HG03095 (cell line): ENCODE measurements at regions not wholly inside any gene's neighbourhood (a gene's known extent, or its start where the extent isn't known, plus 50 kb on each side); places are given as distances from the start of the nearest gene placed in this dataset.
A peak's percentile ranks its signal among the peaks of the same experiment; 100 is the strongest.
"Not testable (repeated sequence)": the region's sequence is repeated elsewhere in the genome, so short reads cannot be mapped to it uniquely, and the experiment has no call there.

Experiments used
- ATAC-seq: cut with Tn5 transposase; IDR thresholded peaks from one replicate; pipeline ENCODE4 v1.9.1; 2021; ENCODE audit warnings: moderate library complexity; ENCODE audit not compliant: unreplicated experiment

DNA sequence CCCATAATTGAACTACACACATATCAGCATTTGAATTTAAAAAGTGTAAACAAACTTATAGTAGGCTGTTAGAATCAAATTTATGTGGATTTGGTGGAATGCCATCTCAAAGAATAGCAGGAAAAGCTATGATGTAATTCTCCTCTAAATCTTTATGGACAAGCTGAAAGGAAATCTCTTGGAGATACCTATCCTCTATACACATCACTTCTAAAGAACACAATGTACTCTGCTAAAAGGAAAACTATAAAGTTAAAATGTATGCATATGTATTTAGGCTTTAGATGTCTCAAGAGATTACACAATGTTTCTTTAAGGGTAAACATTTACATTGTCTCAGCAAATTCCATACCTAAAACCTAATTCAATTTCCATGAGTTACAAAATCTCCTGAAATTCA lies 323.3 kb downstream of the CRPPA start:
- no peak for ATAC-seq

DNA sequence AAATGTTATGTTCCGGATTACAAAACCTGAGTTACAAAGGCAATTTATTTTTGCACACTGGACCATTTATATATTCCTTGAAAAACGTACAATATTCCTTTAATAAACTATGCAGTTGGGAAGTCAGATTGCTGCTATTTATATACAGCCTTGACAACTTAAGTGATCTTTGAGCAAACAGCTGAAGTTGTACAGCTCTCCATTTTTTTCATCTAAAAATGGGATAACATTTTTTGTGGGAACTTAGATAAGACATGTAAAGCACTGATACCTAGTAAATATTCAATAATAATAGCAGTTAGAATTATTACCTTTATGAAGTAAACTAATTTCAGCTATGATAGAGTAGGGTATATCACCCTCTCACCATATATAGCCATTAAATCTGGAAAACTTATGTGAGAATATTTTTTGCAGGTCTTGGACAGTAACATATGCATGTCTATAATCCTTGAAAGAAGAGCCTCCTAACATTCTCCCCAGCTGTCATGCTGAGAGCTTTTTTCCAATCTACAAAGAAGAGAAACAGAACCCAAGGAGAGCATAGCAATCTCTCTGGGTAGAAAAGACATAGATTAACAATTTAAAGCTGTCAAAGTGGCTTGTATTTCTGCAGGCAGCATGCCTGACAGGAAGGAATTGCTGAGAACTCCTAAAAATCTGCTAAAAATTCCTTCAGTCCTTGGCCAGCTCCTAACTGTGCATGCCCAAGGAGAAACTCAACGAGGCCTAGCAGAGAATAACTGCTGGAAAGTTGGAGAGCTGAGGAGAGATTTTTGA lies 326.0 kb downstream of the CRPPA start:
- ATAC-seq: no peak

DNA sequence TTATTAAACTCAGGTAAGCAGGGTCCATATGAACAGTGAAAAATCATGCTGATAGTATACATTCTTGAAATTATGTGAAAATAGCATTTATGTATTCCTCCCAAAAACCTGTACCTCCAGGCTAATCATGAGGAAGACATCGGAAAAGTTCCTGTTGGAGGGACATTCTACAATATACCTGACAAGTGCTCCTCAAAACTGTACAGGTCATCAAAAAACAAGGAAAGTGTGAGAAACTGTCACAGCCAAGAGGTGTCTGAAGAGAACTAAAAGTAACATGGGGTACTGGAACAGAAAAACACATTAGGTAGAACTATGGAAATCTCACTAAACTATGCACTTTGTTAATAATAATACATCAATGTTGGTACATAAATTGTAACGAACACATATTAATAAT lies 326.7 kb downstream of the CRPPA start:
- ATAC-seq: no peak

DNA sequence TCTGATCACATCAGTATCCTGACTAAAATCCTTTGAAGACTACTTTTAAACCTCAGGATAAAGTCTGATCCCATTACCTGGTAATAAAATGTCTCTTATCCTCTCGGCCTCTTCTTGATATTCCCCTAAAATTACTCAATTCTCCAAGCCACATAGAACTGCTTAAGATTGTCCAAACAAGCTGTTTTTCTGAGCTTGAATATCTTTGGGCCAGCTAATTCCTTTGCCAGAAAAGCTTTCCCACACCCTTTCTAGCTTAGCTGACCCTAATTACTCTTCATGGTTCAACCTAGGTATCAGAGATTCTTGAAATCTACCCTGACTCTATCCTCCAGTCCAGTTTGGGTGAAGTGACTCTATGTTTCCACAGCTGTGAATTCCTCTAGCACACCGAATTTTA lies 328.6 kb downstream of the CRPPA start:
- no peak for ATAC-seq

DNA sequence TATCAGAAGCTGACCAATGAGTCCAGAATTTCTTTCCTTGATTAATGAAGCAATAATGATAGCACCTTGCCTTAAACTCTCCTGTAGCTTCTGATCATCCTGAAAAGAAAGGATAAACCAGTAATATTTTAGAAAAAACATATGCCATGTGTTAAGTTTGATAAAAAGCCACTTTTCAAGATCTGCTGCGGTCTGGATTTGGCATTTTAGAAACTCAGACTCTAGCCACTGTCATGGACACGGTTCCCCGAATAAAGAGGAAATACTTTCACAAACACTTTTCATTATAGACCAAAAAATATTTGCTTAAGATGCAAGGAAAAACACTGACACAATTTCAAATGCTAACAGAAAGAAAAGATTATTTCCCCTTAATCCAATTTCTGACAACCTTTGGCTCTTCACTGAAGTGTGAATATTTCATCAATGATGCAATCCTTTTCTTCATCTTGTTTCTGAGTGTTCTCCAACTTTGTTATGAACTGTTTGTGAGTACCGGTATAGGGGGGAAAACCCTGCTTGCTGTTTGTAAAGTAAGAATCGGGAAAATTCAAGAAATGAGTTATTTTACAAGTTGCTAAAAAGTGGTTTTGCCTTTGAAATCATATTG lies 329.5 kb downstream of the CRPPA start:
- no peak for ATAC-seq

DNA sequence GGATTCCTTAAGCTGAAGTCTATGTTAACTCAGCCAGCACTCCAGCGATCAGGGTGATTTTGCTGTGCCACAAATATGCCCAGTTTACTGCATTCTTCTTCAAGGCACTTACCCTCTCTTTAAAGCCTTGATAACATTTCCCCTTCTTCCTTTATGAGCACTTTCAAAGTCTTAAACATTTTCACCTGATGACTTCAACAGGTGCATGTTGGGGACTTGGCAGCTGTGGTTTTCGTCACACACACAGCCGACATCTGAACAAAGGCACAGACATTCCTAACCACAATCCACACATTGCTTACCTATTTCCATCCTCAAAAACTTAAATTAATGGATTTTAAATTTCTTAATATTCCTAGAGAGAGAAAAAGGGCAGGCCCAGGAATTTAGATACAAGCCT lies 331.5 kb downstream of the CRPPA start:
- no peak for ATAC-seq

DNA sequence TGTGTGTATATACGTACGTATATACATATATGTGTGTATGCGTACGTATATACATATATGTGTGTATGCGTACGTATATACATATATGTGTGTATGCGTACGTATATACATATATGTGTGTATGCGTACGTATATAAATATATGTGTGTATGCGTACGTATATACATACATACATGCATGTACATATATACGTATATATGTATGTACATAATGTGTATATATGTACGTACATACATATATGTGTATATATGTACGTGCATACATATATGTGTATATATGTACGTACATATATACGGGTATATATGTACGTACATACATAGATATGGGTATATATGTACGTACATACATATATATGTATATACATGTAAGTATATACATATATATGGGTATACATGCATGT lies 332.1 kb downstream of the CRPPA start:
- no peak for ATAC-seq

DNA sequence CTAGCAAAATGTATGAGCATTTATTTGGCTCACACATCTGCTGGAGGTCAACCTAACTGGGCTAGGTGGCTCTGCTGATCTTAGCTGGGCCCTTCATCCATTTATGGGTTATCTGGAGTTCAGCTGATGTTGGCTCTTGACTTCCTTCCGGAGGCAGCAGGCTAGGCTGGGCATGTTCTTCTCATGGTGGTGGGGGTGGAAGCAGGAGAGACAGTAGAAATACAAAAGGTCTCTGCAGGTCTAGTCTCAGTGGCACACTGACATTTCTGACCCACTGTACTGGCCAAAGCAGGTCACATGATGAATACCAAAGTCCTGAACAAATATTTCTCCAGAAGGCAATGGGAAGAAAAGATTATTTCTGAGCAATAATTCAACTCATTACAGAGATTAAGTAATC lies 334.6 kb downstream of the CRPPA start:
- ATAC-seq: no peak

DNA sequence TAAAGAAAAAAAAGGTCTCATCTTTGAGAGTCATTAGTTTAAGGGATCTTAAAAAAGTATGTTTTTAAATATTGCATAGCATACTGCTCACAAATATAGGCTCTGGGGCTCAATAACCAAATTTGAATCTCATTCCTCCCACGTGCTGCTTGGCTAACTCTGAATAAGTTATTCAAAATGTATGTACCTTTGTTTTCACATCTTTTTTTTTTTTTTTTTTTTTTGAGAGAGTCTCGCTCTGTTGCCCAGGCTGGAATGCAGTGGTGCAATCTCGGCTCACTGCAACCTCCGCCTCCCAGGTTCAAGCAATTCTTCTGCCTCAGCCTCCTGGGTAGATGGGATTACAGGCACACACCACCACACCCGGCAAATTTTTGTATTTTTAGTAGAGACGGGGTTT lies 335.6 kb downstream of the CRPPA start:
- ATAC-seq: not testable (repeated sequence)

DNA sequence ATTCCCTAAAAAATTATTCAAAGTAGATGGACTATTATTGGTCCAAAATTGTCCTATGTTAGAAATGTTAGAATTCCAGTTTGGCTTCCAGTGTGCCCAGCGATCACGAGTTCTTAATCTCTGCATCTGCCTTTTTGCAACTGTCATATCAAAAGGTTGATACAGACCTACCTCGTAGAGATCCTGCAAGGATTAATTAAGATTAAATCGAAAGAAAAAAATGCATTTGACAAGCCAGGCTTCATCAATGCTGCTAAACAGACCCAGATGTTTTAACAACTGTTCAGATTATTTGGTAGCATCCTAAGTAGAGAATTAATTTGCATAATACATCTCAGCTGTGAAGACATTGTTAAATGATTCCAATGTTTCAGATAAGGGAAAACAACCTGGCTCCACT lies 336.5 kb downstream of the CRPPA start:
- ATAC-seq: no peak

DNA sequence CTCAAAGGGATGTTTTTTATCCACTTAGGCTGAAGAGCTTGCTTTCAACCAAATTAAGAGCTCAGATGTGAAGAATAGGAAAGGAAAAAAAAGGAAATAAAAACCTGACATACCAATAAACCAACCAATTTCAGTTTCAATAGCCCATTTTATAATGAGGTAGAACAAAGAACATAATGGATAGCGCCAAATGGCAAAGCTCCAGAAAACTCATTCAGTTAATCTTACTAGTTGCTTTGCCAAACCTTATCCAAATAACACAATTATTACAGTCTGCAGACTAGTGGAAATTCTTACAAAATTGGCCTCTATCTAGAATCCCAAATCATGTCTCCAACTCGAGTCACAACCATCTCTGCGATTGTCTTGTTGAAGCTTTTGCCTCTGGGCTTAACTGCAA lies 337.0 kb downstream of the CRPPA start:
- ATAC-seq: no peak

DNA sequence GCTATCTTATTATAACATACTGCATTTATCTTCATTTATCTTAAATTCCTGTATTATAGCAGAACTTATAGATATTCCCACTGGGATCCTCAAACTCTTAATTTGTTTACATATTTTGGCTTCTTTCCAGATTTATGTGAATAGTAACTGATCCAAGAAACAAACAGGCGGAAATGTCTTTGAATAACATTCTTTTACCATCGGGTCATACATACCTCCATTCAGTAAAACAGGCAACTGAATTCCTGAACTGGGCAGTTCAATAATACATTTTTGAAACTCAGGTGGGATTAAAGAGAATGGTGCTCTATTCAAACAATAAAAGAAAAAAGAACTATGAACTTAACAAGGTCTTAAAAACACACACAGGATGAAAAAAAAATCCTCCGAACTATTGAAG lies 337.4 kb downstream of the CRPPA start:
- ATAC-seq: no peak

DNA sequence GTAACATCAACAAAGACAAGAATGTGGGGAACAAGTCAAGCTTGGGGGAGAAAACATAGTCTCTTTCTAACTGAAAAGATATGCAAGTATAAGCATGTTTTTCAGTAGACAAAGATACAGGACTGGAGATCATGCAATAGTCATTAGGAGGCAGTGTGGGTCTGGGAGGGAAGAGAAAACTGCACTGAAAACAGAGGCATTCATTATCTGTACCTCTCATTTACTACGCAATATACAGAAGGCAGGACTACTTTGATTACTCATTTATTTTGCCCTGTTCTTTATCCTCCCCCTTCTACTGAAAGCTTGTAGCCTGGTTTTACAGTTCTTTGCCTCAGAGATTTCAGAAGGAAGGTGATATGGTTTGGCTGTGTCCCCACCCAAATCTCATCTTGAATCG lies 341.2 kb downstream of the CRPPA start:
- ATAC-seq: no peak

DNA sequence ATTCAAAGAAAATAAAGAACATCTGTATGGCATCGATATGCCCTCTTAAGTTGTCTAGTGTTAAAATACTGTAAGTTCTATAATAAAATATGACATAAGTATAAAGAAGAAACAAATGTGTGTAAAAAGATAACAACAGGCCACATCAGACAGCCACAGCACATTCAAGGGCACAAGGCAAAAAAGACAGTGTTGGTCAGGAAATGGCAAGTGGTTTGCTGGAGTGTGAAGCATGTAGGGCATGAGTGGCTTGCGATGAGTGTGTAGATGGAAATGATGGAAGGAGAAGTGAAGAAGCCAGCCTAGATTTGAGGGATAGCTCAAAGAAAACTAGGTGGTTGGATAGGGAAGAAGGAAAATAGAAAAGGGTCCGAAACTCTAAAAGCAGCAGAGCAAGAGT lies 341.6 kb downstream of the CRPPA start:
- ATAC-seq: no peak

DNA sequence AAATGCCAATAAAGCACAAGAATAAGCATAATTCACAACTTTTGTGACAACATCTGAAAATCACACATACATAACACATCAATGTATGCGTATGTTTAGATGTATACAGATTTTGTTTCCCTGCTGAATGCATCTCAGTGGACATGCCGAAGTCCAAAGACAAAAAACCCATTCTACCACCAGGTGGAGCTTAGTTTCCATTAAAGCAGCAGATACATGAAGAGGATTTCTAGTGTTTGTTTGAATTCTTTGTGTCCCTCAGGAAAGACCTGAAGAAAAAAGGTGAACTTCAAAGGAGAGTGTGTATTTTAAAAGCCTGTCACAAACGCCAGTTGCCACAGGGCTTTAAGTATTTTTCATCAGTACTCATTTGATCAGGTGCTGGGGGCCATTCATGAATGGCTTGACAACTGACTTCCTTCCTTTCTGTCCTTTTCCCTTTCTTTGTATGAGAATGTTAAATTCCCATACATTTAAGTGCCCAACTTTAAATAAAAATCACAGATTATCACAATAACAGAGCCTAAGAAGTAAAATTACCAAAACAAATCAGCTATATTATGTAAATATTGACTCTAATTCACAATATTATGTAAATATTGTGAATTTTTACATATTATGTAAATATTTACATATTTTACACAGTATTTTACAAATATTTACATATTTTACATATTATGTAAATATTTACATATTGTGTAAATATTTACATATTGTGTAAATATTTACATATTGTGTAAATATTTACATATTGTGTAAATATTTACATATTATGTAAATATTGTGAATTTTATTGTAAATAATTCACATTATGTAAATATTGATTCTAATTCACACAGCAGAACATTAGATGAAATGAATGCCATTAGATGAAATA lies 343.0 kb downstream of the CRPPA start:
- no peak for ATAC-seq

DNA sequence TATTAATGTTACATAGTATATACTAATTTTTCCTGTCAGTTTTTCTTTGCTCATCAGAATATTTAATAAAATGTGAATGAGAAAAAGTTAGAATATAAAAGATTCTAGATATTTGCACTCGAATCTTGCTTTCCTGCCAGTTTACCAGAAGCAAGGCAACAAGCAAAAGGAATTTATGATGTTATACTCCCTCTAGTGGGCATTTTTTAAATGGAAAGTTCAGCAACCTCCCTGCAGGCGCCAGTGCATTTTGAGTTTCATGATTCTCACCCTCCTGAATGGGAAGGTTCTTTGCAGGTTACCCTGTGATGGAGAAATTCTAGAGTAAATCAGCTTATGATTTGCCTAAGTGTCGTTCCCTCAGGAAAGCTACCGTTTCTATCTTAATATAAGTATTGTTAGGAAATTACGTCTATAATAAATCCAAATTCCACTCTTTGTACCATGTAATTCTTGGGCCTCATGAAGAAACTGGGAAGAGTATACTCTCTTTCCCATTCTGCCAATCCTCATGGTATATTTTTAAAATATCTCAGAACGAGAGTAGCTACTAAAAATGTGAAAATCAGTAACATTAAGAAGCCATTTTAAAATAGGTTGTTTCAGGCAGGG lies 350.0 kb downstream of the CRPPA start:
- ATAC-seq: peak; percentile 72

DNA sequence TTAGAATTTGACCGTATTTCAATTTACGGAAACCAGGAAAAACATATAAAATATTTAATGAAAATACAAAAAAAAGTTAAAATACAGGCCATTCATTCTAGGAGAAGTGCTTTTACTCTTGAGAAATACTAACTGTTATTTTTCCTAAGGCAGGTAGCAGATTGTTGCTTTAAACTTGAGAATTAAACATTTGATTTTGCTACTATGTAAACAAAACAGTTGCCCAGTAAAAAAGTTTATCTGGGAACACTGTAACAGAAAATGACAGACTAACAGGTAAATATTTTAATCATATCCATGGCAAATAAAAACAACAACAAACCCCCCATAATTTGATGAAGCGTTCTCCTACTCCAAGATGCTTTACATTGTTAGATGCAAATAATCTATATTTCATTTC lies 350.5 kb downstream of the CRPPA start:
- no peak for ATAC-seq

DNA sequence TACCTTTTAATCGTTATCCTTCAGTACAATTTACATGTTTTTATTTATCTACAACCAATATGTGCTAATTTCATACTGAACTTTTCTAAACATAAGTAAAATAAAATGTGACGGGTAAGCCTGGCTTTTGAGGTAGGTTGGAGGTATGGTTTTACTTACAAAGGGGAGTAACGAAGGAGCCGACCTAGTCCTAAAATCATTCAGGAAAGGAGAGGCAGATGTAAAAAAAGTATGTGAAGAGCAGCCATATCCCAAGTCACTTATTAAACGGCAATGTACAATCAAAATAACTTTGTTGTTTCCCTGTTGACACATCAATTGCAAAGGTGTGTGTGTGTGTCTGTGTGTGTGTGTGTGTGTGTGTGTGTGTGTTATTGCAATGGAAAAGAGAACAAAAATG lies 351.3 kb downstream of the CRPPA start:
- no peak for ATAC-seq

DNA sequence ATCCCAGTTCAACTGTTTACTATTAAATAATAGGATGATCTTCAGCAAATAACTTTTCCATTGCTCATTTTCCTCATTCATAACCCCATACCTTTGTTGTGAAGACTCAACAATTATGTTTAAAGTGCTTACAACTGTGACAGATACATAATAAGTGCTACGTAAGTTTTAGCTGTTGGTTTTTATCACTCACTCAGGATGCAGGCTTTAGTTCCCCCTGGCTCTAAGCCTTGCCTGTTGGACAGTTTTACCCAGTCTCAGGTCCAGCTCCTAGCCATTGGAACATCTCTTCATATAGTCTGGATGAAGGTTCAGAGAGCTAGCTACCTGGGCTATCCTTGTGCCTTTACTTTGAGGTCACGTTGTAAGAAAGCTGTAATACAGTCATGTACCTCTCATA lies 353.2 kb downstream of the CRPPA start:
- no peak for ATAC-seq

DNA sequence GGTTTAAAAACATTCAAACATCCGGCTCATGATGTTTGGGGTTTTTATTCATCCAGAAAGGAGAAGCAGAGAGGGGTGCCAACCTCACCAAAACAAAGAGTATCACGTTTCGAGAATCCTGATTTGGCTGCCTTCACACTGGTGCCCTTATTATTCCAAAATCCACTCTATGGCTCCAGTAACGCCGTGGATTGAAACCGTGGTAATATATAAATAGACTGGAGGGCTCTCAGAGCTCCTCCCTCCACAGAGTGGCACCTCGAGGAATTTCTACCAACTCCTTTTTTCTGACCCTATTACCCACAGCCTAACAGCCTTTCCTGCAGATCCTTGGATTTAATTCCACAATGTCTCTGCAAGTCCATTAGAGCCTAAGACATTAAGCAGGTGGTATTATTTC lies 353.6 kb downstream of the CRPPA start:
- no peak for ATAC-seq

DNA sequence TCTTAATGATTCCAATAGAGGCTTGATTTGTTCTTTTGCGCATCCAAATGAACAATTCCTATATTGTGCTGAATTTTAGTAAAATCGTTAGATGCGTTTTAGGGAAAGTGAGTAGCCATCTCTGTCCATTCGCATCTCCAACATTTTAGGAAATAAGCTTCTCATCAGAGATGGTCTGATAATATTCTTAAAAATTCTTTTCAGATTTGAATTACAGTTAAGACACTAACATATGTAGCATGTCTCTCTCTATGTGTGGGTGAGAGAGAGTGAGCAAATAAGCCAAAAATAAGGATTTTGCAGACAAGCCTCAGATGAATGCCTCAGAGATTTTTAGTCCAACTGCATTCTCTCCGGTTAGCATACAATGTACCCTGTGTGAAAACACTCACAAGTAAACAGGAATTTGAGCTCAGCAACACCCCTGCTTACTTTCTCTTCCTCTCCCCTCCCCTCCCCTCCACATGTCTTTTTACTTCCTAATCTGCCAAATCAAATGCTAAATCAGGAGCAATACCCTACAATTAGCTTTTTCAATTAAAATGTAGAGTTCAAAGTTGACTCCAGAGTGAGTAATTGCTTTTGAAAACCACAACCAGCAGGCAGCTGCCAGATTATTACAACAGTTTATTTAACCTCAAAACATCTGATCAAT lies 354.4 kb downstream of the CRPPA start:
- no peak for ATAC-seq
